ENCODE measurements at regions not wholly inside any gene's neighbourhood (a gene's known extent, or its start where the extent isn't known, plus 50 kb on each side); places are given as distances from the start of the nearest gene placed in this dataset.
A peak's percentile ranks its signal among the peaks of the same experiment; 100 is the strongest.

- DNase-seq, result no peak
These were observed 665.7 kb downstream of the BRINP3 start for GRCh38 chr1:189811960-189812359.

GRCh38 chr1:189816558-189816957 lies 661.1 kb downstream of the BRINP3 start:
- DNase-seq, result no peak

- no peak for DNase-seq
These were observed 657.9 kb downstream of the BRINP3 start for GRCh38 chr1:189819751-189820150.

GRCh38 chr1:189821833-189822232 lies 655.8 kb downstream of the BRINP3 start:
- DNase-seq, result no peak

GRCh38 chr1:189834813-189835212 lies 642.9 kb downstream of the BRINP3 start:
- no peak for DNase-seq

GRCh38 chr1:189847613-189848012 lies 630.1 kb downstream of the BRINP3 start:
- no peak for DNase-seq

GRCh38 chr1:189851806-189852367 lies 625.8 kb downstream of the BRINP3 start:
- DNase-seq, result peak; percentile 80

GRCh38 chr1:189859385-189859977 lies 618.2 kb downstream of the BRINP3 start:
- DNase-seq, result peak; percentile 28

- DNase-seq, result no peak
These were observed 611.1 kb downstream of the BRINP3 start for GRCh38 chr1:189866606-189867005.

- no peak for DNase-seq
These were observed 609.6 kb downstream of the BRINP3 start for GRCh38 chr1:189868021-189868420.

GRCh38 chr1:189874715-189875435 lies 602.8 kb downstream of the BRINP3 start:
- no peak for DNase-seq

- no peak for DNase-seq
These were observed 597.5 kb downstream of the BRINP3 start for GRCh38 chr1:189880135-189880534.

- DNase-seq, result no peak
These were observed 577.8 kb downstream of the BRINP3 start for GRCh38 chr1:189899686-189900425.

GRCh38 chr1:189904509-189904908 lies 573.2 kb downstream of the BRINP3 start:
- DNase-seq, result no peak

- DNase-seq, result no peak
These were observed 569.6 kb downstream of the BRINP3 start for GRCh38 chr1:189908113-189908512.

- no peak for DNase-seq
These were observed 556.1 kb downstream of the BRINP3 start for GRCh38 chr1:189921613-189922012.

- no peak for DNase-seq
These were observed 550.0 kb downstream of the BRINP3 start for GRCh38 chr1:189927641-189928040.

GRCh38 chr1:189929501-189930099 lies 548.1 kb downstream of the BRINP3 start:
- no peak for DNase-seq

GRCh38 chr1:189936861-189937260 lies 540.8 kb downstream of the BRINP3 start:
- DNase-seq, result no peak

- no peak for DNase-seq
These were observed 537.7 kb downstream of the BRINP3 start for GRCh38 chr1:189939967-189940366.

- no peak for DNase-seq
These were observed 535.7 kb downstream of the BRINP3 start for GRCh38 chr1:189941922-189942321.

- DNase-seq, result no peak
These were observed 518.9 kb downstream of the BRINP3 start for GRCh38 chr1:189958756-189959155.

- no peak for DNase-seq
These were observed 516.9 kb downstream of the BRINP3 start for GRCh38 chr1:189960769-189961168.

All from NCI-H82 (cell line).